ENCODE measurements at regions not wholly inside any gene's neighbourhood (a gene's known extent, or its start where the extent isn't known, plus 50 kb on each side); places are given as distances from the start of the nearest gene placed in this dataset.
A peak's percentile ranks its signal among the peaks of the same experiment; 100 is the strongest.
"Not testable (repeated sequence)": the region's sequence is repeated elsewhere in the genome, so short reads cannot be mapped to it uniquely, and the experiment has no call there.

- no peak for DNase-seq (ENCODE audit: low read depth)
Measured at GRCh38 chr5:110872200-110872599, 133.4 kb downstream of the SLC25A46 start.

DNA sequence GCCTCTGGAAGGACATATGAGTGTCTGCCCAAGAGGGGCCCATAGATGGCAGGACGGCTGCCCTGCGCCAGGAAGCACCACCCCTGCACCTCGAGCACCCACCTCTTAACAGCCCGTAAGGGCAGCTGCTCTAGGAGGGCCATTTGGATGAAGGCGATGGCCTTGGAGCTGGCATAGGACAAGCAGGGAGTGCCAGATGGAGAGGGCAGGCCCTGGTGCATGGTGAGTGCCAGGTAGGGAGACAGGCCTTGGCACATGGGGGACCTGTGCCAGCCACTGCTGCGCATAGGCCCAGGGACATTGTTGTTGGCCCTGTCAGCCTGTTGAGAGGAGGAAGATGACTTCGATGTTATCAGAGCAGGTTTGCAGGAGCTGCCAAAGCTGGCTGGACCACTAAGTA, 134.2 kb downstream of the SLC25A46 start:
- DNase-seq (ENCODE audit: low read depth): no peak

DNA sequence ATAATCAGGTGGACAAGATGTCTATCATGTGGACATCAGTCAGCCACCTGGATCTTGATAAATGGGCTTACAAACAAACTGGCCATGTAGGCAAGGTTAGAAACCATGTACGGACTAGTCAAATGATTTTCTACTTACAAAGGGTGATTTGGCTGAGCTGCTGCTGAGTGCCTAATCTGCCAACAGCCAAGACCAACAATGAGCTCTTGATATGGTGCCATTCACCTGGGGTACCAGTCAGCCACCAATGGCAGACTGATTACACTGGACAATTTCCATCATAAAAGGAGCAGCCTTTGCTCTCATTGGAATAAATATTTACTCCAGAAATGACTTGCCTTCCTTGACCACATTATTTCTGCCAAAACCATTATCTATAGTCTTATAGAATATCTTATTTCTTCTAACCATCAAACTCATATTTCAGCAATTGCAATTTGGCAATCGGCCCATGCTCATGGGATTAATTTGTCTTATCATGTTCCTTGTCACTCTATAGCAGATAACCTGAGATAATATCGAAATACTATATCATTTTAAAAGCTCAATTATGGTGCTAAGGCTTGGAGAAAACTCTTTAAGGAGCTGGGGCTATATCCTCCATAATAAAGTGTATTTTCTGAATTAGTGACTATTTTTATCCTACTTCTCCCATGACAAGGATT, 135.1 kb downstream of the SLC25A46 start:
- DNase-seq (ENCODE audit: low read depth): no peak

- DNase-seq (ENCODE audit: low read depth): not testable (repeated sequence)
Measured at GRCh38 chr5:110875115-110875514, 136.3 kb downstream of the SLC25A46 start.

GRCh38 chr5:110878115-110878514, 139.3 kb downstream of the SLC25A46 start:
- no peak for DNase-seq (ENCODE audit: low read depth)

GRCh38 chr5:110879675-110880074, 140.9 kb downstream of the SLC25A46 start:
- DNase-seq (ENCODE audit: low read depth): no peak

DNA sequence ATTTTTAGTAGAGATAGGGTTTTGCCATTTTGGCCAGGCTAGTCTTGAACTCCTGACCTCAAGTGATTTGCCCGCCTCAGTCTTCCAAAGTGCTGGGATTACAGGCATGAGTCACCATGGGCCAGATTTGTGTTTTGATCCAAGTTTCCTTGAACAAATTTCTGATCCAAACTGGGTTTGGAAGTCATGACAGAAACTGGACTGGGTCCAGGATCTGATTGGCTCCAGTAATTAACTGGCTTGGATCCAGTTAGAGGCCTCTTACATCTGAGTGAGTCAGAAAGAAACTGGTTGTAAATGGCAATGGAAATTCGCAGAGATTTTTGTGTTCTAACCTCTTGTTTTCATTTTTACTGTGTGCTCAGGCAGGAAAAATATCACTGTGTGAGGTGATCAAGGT, 141.6 kb downstream of the SLC25A46 start:
- peak; percentile 82 for DNase-seq (ENCODE audit: low read depth)

- DNase-seq (ENCODE audit: low read depth): no peak
Measured at GRCh38 chr5:110884005-110884404, 145.2 kb downstream of the SLC25A46 start.

- DNase-seq (ENCODE audit: low read depth): not testable (repeated sequence)
Measured at GRCh38 chr5:110887170-110887569, 148.4 kb downstream of the SLC25A46 start.

DNA sequence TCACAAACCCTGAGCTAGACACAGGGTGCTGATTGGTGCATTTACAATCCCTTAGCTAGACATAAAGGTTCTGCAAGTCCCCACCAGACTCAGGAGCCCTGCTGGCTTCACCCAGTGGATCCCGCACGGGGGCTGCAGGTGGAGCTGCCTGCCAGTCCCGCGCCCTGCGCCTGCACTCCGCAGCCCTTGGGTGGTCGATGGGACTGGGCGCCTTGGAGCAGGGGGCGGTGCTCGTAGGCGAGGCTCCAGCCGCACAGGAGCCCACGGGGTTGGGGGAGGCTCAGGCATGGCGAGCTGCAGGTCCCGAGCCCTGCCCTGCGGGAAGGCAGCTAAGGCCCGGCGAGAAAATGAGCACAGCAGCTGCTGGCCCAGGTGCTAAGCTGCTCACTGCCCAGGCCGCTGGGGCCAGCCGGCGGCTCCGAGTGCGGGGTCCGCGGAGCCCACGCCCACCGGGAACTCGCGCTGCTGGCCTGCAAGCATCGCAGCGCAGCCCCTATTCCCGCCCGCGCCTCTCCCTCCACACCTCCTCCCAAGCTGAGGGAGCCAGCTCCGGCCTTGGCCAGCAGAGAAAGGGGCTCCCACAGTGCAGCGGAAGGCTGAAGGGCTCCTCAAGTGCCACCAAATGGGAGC, 155.2 kb downstream of the SLC25A46 start:
- not testable (repeated sequence) for DNase-seq (ENCODE audit: low read depth)

DNA sequence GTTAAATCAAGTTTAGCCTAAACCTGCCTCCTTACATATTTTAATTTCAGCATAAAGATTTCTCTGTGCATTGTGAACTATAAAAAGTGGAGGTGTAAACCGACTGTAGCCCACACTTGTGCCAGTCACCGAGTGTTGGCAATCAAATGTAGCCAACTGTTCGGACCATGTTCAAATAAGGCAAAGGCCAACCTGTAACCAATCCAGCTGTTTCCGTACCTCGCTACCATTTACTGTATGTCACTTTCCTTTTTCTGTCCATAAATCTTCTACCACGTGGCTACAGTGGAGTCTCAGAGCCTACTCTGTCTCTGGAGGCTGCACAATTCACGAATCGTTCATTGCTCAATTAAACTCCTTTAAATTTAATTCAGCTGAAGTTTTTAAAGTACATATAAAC, 156.0 kb downstream of the SLC25A46 start:
- no peak for DNase-seq (ENCODE audit: low read depth)

- no peak for DNase-seq (ENCODE audit: low read depth)
Measured at GRCh38 chr5:110896901-110897300, 158.1 kb downstream of the SLC25A46 start.

DNA sequence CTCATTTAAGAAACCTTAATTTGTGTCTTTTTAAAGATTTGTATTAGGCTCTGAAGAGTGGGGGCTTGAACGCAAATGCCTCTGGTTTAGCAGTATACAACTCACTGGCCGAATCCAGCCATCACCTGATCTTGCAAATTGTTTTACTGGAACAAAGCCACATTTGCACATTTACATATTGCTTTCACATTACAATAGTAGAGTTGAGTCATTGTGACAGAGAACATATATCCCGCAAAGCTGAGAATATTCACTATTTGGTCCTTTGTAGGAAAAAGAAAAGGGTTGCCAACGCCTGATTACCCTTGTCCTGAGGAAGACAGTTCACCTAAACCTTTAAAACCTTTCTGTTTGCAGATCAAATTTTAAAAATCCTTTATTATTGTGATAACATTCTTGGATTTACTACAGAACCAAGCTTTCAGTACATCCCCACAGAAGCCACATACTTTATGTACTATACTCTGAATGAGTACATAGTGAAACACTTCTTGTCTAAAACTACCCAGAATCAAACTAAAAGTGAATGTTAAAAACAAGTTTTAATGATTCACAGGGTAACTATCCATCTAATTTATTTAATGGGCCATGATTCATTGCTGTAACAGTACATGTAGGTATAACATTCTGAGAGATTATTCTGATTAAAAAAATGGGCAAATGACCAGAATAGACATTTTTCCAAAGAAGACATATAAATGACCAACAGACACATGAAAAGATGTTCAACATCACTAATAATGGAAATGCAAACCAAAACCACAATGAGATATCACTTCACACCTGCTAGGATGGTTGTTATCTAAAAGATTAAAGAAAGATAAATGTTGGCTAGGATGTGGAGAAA, 161.0 kb downstream of the SLC25A46 start:
- no peak for DNase-seq (ENCODE audit: low read depth)

- DNase-seq (ENCODE audit: low read depth): peak; percentile 97
Measured at GRCh38 chr5:110900829-110901228, 162.0 kb downstream of the SLC25A46 start.

- no peak for DNase-seq (ENCODE audit: low read depth)
Measured at GRCh38 chr5:110903966-110904365, 165.2 kb downstream of the SLC25A46 start.

GRCh38 chr5:110908848-110909247, 162.7 kb upstream of the TSLP start:
- no peak for DNase-seq (ENCODE audit: low read depth)

GRCh38 chr5:110909415-110909814, 162.1 kb upstream of the TSLP start:
- DNase-seq (ENCODE audit: low read depth): no peak

GRCh38 chr5:110909950-110910349, 161.6 kb upstream of the TSLP start:
- DNase-seq (ENCODE audit: low read depth): no peak

GRCh38 chr5:110913221-110913620, 158.3 kb upstream of the TSLP start:
- DNase-seq (ENCODE audit: low read depth): no peak

- DNase-seq (ENCODE audit: low read depth): peak; percentile 94
Measured at GRCh38 chr5:110916381-110917049, 155.0 kb upstream of the TSLP start.

DNA sequence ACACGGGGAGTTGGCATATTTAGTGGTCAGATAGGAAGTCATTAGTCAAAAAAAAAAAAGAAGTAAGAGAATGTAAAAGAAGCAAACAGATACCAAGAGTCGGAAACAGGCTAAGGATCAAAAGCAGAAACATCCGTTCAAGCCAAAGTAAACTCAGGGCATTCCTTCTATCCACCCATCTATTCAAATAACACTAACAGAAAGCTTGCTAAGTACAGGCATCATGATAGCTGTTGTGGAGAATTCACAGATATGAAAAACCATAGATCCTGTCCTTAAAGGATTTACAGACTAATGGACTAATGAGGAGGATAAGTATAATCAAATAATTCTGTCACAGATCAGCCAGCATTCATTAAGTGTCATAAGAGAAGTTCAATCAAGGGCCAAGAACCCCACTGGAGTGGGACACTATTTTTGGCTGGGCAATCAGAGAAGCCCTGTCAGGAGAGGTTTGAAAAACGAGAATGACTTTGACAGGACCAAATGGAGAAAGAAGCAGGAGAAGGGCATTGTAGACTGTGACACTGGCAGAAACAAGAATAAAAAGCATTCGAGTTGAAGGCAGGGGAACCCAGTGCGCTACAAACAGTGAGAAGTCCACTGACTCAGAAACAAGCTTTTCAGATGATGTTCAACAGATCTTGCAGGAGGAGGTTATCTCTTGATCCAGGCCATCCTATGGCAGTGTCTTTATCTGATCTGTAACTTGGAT, 154.2 kb upstream of the TSLP start:
- DNase-seq (ENCODE audit: low read depth): no peak

GRCh38 chr5:110918683-110919082, 152.8 kb upstream of the TSLP start:
- no peak for DNase-seq (ENCODE audit: low read depth)

Measured in non-pigmented ciliary epithelial cell (primary cell).